Spleen (tissue), 7 donors: ENCODE measurements at regions not wholly inside any gene's neighbourhood (a gene's known extent, or its start where the extent isn't known, plus 50 kb on each side); places are given as distances from the start of the nearest gene placed in this dataset.

Source experiments
- CTCF ChIP-seq, 11 experiments: fragments of 200-600 bp in 7 of 11; fragments of 450-650 bp in 4 of 11; sonication (generic) in 4 of 11; IDR thresholded peaks in 8 of 11; conservative IDR thresholded peaks in 3 of 11; 1 replicate in 7 of 11; 2 replicates in 4 of 11; pipeline versions ENCODE4 v1.4.0 to v1.8.0; 2016 to 2021; ENCODE audit warnings: antibody characterized with exemption in 11 of 11, inconsistent platforms in 4 of 11, mild to moderate bottlenecking in 1 of 11
- POLR2A ChIP-seq, 3 donors: fragments of 450-650 bp; IDR thresholded peaks; one replicate each; pipeline ENCODE4 v1.5.1; 2017; ENCODE audit warnings: antibody characterized with exemption in 3 of 3, mild to moderate bottlenecking in 1 of 3
- POLR2AphosphoS5 ChIP-seq, 3 donors: sonication (generic); formaldehyde crosslinking; IDR thresholded peaks; one replicate each; pipeline ENCODE4 v1.5.1; 2017; ENCODE audit warnings: antibody characterized with exemption in 3 of 3
- donor health status: DM: no; HTN: no; CAD: no; lungs with moderate emphysema.
- donor health status: DM: no; HTN: no; CAD: no.
- donor health status: DM: no; HTN: no; CAD: no.

DNA sequence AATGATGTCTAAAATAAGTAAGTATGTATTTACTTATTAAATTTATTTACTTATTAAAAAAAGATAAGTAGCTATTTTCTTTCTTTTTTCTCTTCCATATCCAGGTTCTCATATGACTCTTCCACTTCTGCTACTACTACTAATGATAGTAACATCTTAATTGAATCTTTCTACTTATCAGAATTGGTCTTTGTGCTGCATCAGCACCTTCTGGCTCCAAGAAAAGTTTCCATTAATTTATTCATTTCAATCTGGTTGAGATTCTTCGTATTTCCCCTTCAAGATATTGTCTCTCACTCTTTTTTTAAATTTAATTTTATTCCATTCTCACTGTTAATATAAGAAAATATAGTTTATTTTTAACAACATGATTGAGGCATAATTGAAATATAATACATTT lies 1675.4 kb downstream of the DPP10 start:
- TF ChIP-seq CTCF (IDR thresholded peaks at IDR 0.05 in 8 of 11, conservative IDR thresholded peaks at IDR 0.05 in 3 of 11), result no peak
- no peak for TF ChIP-seq POLR2AphosphoS5 (IDR thresholded peaks at IDR 0.05)
- TF ChIP-seq POLR2A (IDR thresholded peaks at IDR 0.05), result no peak
